GM12892 (cell line): ENCODE measurements at regions not wholly inside any gene's neighbourhood (a gene's known extent, or its start where the extent isn't known, plus 50 kb on each side); places are given as distances from the start of the nearest gene placed in this dataset.

Experiments
- POLR2A ChIP-seq: IDR thresholded peaks from 2 replicates; pipeline ENCODE4 v1.6.1; 2011; ENCODE audit warnings: low read depth, low read length, control low read depth
- POLR2AphosphoS5 ChIP-seq: IDR thresholded peaks from 2 replicates; pipeline ENCODE4 v1.6.1; 2011; ENCODE audit warnings: low read depth, low read length, control low read depth
- TAF1 ChIP-seq: IDR thresholded peaks from 2 replicates; pipeline ENCODE4 v1.6.1; 2011; ENCODE audit warnings: low read depth, mild to moderate bottlenecking, control low read depth, low read length, borderline replicate concordance

DNA sequence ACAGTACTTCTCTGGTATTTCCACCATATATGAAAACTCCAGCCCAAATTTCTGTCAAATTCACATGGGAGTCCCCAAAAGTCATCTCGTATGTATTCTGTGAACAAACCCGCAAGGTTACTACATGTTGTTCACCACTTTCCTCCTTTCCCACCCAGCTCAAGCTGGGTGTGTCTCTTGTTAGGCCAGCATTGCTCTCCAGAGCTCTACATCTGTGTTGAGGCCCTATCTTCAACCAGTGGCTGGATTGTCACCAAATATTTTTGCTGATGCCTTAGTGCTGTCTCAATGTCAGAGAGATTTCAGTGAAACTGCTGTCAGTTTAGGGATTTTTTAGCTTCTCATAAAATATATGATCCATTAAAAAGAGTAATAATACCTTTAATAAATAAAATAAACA, 230.9 kb downstream of the BTG1 start:
- TF ChIP-seq POLR2A (no peak), POLR2AphosphoS5 (no peak), TAF1 (no peak)
